ENCODE measurements at regions not wholly inside any gene's neighbourhood (a gene's known extent, or its start where the extent isn't known, plus 50 kb on each side); places are given as distances from the start of the nearest gene placed in this dataset.

DNA sequence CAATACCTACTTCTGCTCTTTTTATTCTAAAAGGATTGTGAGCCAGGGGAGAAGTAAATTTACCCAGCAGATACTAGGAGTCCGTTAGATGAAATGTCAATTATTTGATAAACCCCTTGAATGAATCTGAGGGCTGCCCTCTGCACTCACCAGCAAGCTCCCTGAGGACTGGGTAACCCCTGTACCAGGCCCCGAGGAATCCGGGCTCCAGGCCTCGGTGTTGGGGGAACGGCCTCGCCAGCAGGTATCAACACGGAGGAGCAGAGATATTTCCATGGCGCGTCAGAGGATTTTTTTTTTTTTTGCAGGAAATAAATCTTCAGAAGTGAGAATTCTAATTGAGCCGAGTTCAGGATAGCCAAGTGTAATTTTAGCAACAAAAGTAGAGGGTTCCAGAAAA is 1408.8 kb downstream of the BRD1 start:
- Histone ChIP-seq H3K27me3 (replicated peaks; ENCODE audit: insufficient read depth, low read length) (no peaks in the 10 kb centered on the region; the same call in 1 of the 2 replicates), H3K79me2 (ENCODE audit: low read length) (no peaks in the 10 kb centered on the region), H2AFZ (ENCODE audit: low read length) (no peak overlapping the region), H3K9me3 (replicated peaks; ENCODE audit: insufficient read depth, low read length) (no peaks in the 10 kb centered on the region), H3K27ac (ENCODE audit: low read length) (no peak overlapping the region), H3K9me2 (replicated peaks; ENCODE audit: insufficient read depth, low read length) (no peaks in the 10 kb centered on the region), H3K36me3 (replicated peaks; ENCODE audit: insufficient read depth, low read length) (no peaks in the 10 kb centered on the region), H3K4me3 (ENCODE audit: low read length) (no peak overlapping the region), H3K9ac (ENCODE audit: low read length) (no peak overlapping the region), H4K20me1 (ENCODE audit: insufficient read depth, low read length) (no peaks in the 10 kb centered on the region), H3F3A (ENCODE audit: insufficient read depth, low read length) (no peaks in the 10 kb centered on the region), H3K4me2 (ENCODE audit: low read depth, low read length) (no peak overlapping the region), H3K4me1 (ENCODE audit: low read length) (no peaks in the 10 kb centered on the region)
- TF ChIP-seq, protein P1, sequence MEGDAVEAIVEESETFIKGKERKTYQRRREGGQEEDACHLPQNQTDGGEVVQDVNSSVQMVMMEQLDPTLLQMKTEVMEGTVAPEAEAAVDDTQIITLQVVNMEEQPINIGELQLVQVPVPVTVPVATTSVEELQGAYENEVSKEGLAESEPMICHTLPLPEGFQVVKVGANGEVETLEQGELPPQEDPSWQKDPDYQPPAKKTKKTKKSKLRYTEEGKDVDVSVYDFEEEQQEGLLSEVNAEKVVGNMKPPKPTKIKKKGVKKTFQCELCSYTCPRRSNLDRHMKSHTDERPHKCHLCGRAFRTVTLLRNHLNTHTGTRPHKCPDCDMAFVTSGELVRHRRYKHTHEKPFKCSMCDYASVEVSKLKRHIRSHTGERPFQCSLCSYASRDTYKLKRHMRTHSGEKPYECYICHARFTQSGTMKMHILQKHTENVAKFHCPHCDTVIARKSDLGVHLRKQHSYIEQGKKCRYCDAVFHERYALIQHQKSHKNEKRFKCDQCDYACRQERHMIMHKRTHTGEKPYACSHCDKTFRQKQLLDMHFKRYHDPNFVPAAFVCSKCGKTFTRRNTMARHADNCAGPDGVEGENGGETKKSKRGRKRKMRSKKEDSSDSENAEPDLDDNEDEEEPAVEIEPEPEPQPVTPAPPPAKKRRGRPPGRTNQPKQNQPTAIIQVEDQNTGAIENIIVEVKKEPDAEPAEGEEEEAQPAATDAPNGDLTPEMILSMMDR (IDR thresholded peaks at IDR 0.05; ENCODE audit: low read length): no peak
- TF ChIP-seq EZH2phosphoT487 (IDR thresholded peaks at IDR 0.05; ENCODE audit: low read length) (no peak), EZH2 (optimal IDR thresholded peaks at IDR 0.05; ENCODE audit: low read depth, low read length) (no peak)
- no peak for DNase-seq

DNA sequence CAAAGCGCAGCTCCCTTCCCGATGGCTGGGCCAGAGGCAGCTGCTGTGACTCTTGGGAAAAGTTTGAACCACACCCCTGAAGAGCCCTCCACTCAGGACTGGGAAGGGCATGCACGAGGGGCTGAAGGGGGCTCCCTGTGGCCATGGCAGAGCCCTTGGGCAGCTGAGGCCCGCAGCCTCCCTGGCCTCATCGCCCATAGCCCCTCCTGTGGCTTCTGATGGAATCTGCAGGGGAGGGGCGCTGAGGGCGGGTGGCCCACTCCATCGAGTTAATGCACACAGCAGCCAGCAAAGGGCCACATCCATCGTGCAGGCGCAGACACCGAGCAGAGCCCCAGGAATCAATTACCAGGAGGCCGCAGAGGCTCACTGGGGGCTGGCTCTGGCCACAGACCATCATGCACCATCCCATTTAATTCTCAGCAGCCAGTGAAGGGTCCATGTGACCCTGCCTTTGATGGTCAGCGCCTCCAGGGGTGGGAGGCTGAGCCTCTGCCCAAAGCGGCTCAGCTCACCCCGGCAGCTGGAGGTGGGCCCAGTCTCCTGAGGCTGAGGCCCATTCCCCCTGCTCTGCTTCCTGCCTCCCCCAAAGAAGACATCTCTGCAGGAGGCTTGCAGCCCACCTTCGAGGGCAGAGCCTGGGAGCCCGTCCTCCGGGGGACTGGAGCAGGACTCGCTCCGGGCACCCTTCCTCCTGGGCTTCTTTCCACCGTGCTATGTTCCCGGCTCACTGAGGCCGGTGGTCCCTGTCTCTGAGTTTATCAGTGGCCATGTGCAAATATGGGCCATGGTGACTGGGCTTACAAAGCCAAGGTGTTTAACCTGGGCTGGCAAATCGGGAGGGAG is 1410.2 kb downstream of the BRD1 start:
- Histone ChIP-seq H3K27me3 (replicated peaks; ENCODE audit: insufficient read depth, low read length) (no peaks in the 10 kb centered on the region; the same call in 1 of the 2 replicates), H2AFZ (ENCODE audit: low read length) (no peak overlapping the region), H3K4me1 (ENCODE audit: low read length) (no peaks in the 10 kb centered on the region), H4K20me1 (ENCODE audit: insufficient read depth, low read length) (no peaks in the 10 kb centered on the region), H3K4me3 (ENCODE audit: low read length) (no peak overlapping the region), H3K9me2 (replicated peaks; ENCODE audit: insufficient read depth, low read length) (no peaks in the 10 kb centered on the region), H3K36me3 (replicated peaks; ENCODE audit: insufficient read depth, low read length) (no peaks in the 10 kb centered on the region), H3K79me2 (ENCODE audit: low read length) (no peaks in the 10 kb centered on the region), H3F3A (ENCODE audit: insufficient read depth, low read length) (no peaks in the 10 kb centered on the region), H3K4me2 (ENCODE audit: low read depth, low read length) (no peak overlapping the region), H3K27ac (ENCODE audit: low read length) (no peak overlapping the region), H3K9ac (ENCODE audit: low read length) (no peak overlapping the region), H3K9me3 (replicated peaks; ENCODE audit: insufficient read depth, low read length) (no peaks in the 10 kb centered on the region)
- TF ChIP-seq EZH2phosphoT487 (IDR thresholded peaks at IDR 0.05; ENCODE audit: low read length): no peak
- DNase-seq: no peak

DNA sequence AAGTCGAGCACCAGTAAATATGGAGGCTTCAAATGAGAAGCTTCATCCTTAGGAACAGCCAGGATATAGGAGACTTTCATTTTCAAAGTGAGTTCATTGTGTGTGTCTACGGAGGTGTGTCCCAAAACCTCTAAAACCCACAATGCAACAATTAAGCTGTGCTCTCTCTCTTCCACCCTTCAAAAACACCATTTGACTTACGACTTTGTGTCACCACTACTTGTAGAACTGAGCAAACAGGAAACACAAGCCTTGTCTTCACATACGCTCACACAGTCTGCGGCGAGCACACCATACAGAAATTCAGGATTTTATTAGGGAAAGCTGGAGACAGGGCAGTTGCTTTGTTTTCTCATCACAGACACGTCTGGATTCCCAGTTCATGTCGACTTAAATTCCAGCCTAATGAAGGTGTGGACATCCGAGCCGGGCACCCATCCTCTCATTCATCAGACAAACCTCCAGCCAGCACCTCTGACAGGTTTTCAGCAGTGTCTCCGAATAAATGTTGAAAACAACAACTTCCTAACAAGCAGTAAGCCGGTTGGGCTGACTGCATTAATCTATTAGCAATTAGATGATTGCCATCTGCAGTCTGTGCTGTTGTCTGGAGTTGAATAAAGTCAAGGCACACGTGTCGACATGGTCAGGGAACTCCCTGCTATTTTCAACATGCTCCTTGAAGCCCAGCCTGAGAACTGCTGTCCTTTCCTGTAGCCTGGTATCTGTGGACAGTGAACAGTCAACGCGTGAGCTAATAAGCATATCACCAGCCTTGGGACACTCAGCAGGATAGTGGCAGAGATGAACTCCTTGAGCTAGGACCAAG is 1411.1 kb downstream of the BRD1 start:
- no peak overlapping the region for H3K27ac ChIP-seq (ENCODE audit: low read length)
- H3K4me3 ChIP-seq (ENCODE audit: low read length): no peak overlapping the region
- no peaks in the 10 kb centered on the region for H4K20me1 ChIP-seq (ENCODE audit: insufficient read depth, low read length)
- H3K9me2 ChIP-seq (replicated peaks; ENCODE audit: insufficient read depth, low read length): no peaks in the 10 kb centered on the region
- no peaks in the 10 kb centered on the region for H3F3A ChIP-seq (ENCODE audit: insufficient read depth, low read length)
- no peak for DNase-seq
- H3K36me3 ChIP-seq (replicated peaks; ENCODE audit: insufficient read depth, low read length): no peaks in the 10 kb centered on the region
- no peaks in the 10 kb centered on the region for H3K4me1 ChIP-seq (ENCODE audit: low read length)
- TF ChIP-seq EZH2phosphoT487 (IDR thresholded peaks at IDR 0.05; ENCODE audit: low read length): no peak
- no peak for TF ChIP-seq EZH2 (optimal IDR thresholded peaks at IDR 0.05; ENCODE audit: low read depth, low read length)
- TF ChIP-seq, protein P1 (IDR thresholded peaks at IDR 0.05; ENCODE audit: low read length): no peak
- H3K79me2 ChIP-seq (ENCODE audit: low read length): no peaks in the 10 kb centered on the region
- no peaks in the 10 kb centered on the region for H3K27me3 ChIP-seq (replicated peaks; ENCODE audit: insufficient read depth, low read length)
- H2AFZ ChIP-seq (ENCODE audit: low read length): no peak overlapping the region
- no peaks in the 10 kb centered on the region for H3K9me3 ChIP-seq (replicated peaks; ENCODE audit: insufficient read depth, low read length)
- H3K4me2 ChIP-seq (ENCODE audit: low read depth, low read length): no peak overlapping the region
- no peak overlapping the region for H3K9ac ChIP-seq (ENCODE audit: low read length)

Measured in MM.1S (cell line).